WI38 (cell line): ENCODE measurements at regions not wholly inside any gene's neighbourhood (a gene's known extent, or its start where the extent isn't known, plus 50 kb on each side); places are given as distances from the start of the nearest gene placed in this dataset.

Source experiments
- H3K4me3 ChIP-seq: 2 replicates; pipeline ENCODE4 v1.5.1; 2011; ENCODE audit warnings: low read depth, mild to moderate bottlenecking, control low read depth, low read length
- CTCF ChIP-seq: IDR thresholded peaks from 2 replicates; pipeline ENCODE4 v1.5.1; 2012; ENCODE audit warnings: low read depth, mild to moderate bottlenecking, control low read depth, low read length

DNA sequence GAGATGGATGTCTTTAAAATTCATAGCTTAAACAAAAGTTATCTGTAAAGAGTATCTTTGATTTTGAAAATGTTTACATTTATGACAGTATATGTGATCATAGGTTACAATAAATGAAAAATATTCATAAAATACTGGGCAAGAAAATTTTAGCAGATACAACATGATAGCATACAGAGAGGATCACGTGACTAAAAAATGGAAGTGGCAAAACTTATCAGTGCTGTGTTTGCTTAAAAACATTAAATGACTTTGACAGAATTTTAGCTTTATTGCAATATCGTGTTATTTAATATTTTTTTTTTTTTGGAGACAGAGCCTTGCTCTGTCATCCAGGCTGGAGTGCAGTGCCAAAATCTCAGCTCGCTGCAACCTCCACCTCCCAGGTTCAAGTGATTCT, 2294.1 kb downstream of the NCAM2 start:
- TF ChIP-seq CTCF, result no peak
- H3K4me3 ChIP-seq, result no peak overlapping the region

DNA sequence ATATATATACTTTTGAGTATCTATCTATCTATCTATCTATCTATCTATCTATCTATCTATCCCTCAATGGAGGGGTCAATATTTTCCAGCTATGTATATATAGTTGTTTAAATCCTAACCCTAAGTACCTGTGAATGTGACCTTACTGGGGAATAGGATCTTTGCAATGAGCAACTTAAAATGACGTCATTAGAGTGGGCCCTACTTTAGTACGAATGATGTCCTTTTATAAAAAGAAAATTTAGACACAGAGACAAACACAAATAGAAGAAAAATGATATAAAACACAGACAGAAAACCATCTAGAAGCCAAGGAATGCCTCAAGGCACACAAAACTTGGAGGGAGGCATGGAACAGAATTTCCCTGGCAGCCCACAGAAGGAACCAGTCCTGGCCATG, 2283.7 kb downstream of the NCAM2 start:
- no peak for TF ChIP-seq CTCF
- no peak overlapping the region for H3K4me3 ChIP-seq

DNA sequence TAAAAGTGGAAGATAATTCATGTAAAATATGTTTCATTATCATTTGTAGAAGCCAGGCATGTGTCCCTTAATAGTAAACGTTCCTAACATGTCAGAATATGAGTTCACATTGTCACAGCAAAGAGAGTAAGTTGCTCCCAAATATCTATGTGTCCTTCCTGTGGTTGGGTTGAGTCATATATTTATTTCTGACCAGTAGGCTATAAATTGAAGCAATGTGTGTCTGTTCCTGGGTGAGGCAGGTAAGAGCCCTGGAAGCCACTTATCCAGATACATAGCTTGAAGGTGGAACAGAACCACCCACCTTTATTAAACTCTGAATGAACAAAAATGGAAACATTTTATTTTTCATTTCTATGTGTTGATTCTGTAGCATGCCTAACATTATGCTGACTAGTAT, 2251.6 kb downstream of the NCAM2 start:
- TF ChIP-seq CTCF, result no peak
- no peak overlapping the region for H3K4me3 ChIP-seq

GRCh38 chr21:23247334-23247733, 2249.1 kb downstream of the NCAM2 start:
- no peak overlapping the region for H3K4me3 ChIP-seq
- no peak for TF ChIP-seq CTCF

DNA sequence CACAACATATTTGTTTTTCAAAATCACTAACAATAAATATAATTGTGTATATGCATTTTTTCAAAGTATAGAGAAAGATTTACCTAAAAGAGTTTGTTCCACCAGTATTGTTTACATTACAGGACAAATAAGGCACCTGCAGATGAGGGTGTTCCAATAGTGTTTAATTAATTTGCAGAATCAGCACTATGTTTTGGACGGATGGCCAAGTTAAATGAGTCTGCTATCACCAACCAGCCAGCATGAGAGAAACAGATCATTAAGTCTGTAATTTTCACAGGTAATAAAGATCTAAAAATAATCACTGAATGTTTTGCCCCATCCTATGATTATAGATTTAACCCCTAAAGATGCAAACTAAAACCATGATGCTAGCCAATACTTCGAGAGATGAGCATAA, 2247.0 kb downstream of the NCAM2 start:
- TF ChIP-seq CTCF, result no peak
- H3K4me3 ChIP-seq, result no peak overlapping the region

DNA sequence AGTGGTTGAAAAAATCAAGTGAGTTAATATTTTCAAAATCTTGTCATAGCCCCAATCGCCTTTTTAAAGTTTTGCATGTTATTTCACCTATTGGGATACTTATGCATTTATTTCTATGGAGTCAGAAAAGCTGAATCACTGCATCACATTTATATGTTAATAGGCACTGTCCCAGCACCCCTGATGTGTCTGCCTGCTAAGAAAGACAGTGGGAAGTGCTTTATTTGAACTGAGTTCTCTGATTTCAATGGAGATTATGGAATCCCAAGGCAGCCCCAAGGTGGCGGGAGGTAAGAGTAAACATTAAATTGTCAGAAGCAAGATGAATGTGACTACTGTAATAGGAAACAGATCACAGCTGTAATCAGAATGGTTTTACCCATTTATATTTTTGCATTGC, 2225.7 kb downstream of the NCAM2 start:
- H3K4me3 ChIP-seq, result no peak overlapping the region
- no peak for TF ChIP-seq CTCF

DNA sequence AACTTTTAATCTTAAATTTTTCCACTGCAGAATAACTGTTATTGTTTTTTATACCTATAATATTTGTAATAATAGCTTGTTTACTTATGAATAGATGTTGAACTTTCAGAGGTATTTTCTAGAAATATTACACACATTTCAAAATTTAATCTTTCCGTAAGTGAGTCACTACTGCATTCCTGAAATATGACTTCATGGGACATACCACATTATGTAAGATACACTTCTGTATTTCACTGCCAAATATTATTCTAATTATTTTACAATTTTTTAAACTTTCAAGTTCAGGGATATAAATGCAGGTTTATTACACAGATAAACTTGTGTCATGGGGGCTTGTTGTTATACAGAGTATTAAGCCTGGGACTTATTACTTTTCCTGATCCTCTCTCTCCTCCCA, 2220.5 kb downstream of the NCAM2 start:
- H3K4me3 ChIP-seq, result no peak overlapping the region
- no peak for TF ChIP-seq CTCF
